GM10266 (cell line): ENCODE measurements at regions not wholly inside any gene's neighbourhood (a gene's known extent, or its start where the extent isn't known, plus 50 kb on each side); places are given as distances from the start of the nearest gene placed in this dataset.

Source experiments
- DNase-seq: peaks from one replicate; pipeline ENCODE4 v3.0.0; 2012; ENCODE audit errors: extremely low spot score
- CTCF ChIP-seq: IDR thresholded peaks from 2 replicates; pipeline ENCODE4 v1.5.1; 2012; ENCODE audit warnings: mild to moderate bottlenecking, low read depth; ENCODE audit not compliant: control insufficient read depth, insufficient read depth; ENCODE audit errors: missing control alignments

- no peak for TF ChIP-seq CTCF
- no peak for DNase-seq
Observed at GRCh38 chr5:40397091-40397490, 282.6 kb upstream of the PTGER4 start.

- no peak for TF ChIP-seq CTCF
- DNase-seq, result no peak
Observed at GRCh38 chr5:40396317-40396716, 283.4 kb upstream of the PTGER4 start.

- DNase-seq, result no peak
- no peak for TF ChIP-seq CTCF
Observed at GRCh38 chr5:40395251-40395650, 284.5 kb upstream of the PTGER4 start.

- DNase-seq, result no peak
Observed at GRCh38 chr5:40394698-40395097, 285.0 kb upstream of the PTGER4 start.

GRCh38 chr5:40391642-40392041, 288.1 kb upstream of the PTGER4 start:
- DNase-seq, result no peak
- TF ChIP-seq CTCF, result no peak

More at GRCh38 chr5:40394698-40395097, 285.0 kb upstream of the PTGER4 start:
- TF ChIP-seq CTCF, result no peak

- no peak for TF ChIP-seq CTCF
- no peak for DNase-seq
Observed at GRCh38 chr5:40390281-40391149, 289.2 kb upstream of the PTGER4 start.

GRCh38 chr5:40389591-40389990, 290.1 kb upstream of the PTGER4 start:
- no peak for DNase-seq
- no peak for TF ChIP-seq CTCF
